ENCODE measurements at regions not wholly inside any gene's neighbourhood (a gene's known extent, or its start where the extent isn't known, plus 50 kb on each side); places are given as distances from the start of the nearest gene placed in this dataset.

- H3K9me3 Mint-ChIP-seq: no peaks in the 10 kb centered on the region
- H3K27ac Mint-ChIP-seq: no peak overlapping the region
- ATAC-seq (replicated peaks) (no peak), DNase-seq (no peak)
- H3K36me3 Mint-ChIP-seq: no peaks in the 10 kb centered on the region
- H3K4me3 Mint-ChIP-seq: no peak overlapping the region
- H3K4me1 Mint-ChIP-seq: no peaks in the 10 kb centered on the region
- peaks cover 0 to 9% of the 10 kb centered on the region in 2 donors for H3K27me3 Mint-ChIP-seq
These were observed 392.0 kb downstream of the ENC1 start for GRCh38 chr5:74248576-74248975.

- Mint-ChIP-seq H3K4me3 (no peak overlapping the region), H3K4me1 (no peaks in the 10 kb centered on the region), H3K27ac (no peak overlapping the region), H3K36me3 (no peaks in the 10 kb centered on the region), H3K27me3 (peaks cover 0 to 5% of the 10 kb centered on the region in 2 donors), H3K9me3 (no peaks in the 10 kb centered on the region)
- DNase-seq (no peak), ATAC-seq (replicated peaks) (no peak)
These were observed 396.1 kb downstream of the ENC1 start for GRCh38 chr5:74244406-74244805.

GRCh38 chr5:74243634-74244033 lies 396.9 kb downstream of the ENC1 start:
- Mint-ChIP-seq H3K9me3 (no peaks in the 10 kb centered on the region), H3K4me1 (no peaks in the 10 kb centered on the region), H3K36me3 (no peaks in the 10 kb centered on the region), H3K27me3 (peaks cover 0 to 9% of the 10 kb centered on the region in 2 donors), H3K27ac (no peak overlapping the region), H3K4me3 (no peak overlapping the region)
- ATAC-seq (replicated peaks): no peak
- DNase-seq: no peak

GRCh38 chr5:74242516-74242915 lies 398.0 kb downstream of the ENC1 start:
- Mint-ChIP-seq H3K4me1 (no peaks in the 10 kb centered on the region), H3K4me3 (no peak overlapping the region), H3K9me3 (no peaks in the 10 kb centered on the region), H3K27me3 (peaks cover 0 to 9% of the 10 kb centered on the region in 2 donors), H3K27ac (no peak overlapping the region), H3K36me3 (no peaks in the 10 kb centered on the region)
- ATAC-seq (replicated peaks): no peak
- no peak for DNase-seq

GRCh38 chr5:74241751-74242140 lies 398.8 kb downstream of the ENC1 start:
- H3K36me3 Mint-ChIP-seq: no peaks in the 10 kb centered on the region
- H3K4me1 Mint-ChIP-seq: no peaks in the 10 kb centered on the region
- H3K9me3 Mint-ChIP-seq: no peaks in the 10 kb centered on the region
- no peak for DNase-seq
- peaks cover 0 to 9% of the 10 kb centered on the region in 2 donors for H3K27me3 Mint-ChIP-seq
- ATAC-seq (replicated peaks): no peak
- H3K4me3 Mint-ChIP-seq: no peak overlapping the region
- no peak overlapping the region for H3K27ac Mint-ChIP-seq

- Mint-ChIP-seq H3K4me3 (no peak overlapping the region), H3K9me3 (no peaks in the 10 kb centered on the region), H3K27ac (no peak overlapping the region), H3K36me3 (no peaks in the 10 kb centered on the region), H3K27me3 (peaks cover 0 to 9% of the 10 kb centered on the region in 2 donors), H3K4me1 (no peaks in the 10 kb centered on the region)
- no peak for ATAC-seq (replicated peaks)
- DNase-seq: no peak
These were observed 399.5 kb downstream of the ENC1 start for GRCh38 chr5:74240783-74241750.

GRCh38 chr5:74239261-74239660 lies 401.3 kb downstream of the ENC1 start:
- Mint-ChIP-seq H3K9me3 (no peaks in the 10 kb centered on the region), H3K4me1 (no peaks in the 10 kb centered on the region), H3K36me3 (no peaks in the 10 kb centered on the region), H3K27ac (no peak overlapping the region), H3K4me3 (no peak overlapping the region), H3K27me3 (peaks cover 0 to 9% of the 10 kb centered on the region in 2 donors)
- ATAC-seq (replicated peaks) (no peak), DNase-seq (no peak)

GRCh38 chr5:74237571-74238145 lies 402.9 kb downstream of the ENC1 start:
- no peaks in the 10 kb centered on the region for H3K36me3 Mint-ChIP-seq
- DNase-seq: no peak
- peaks cover 0 to 14% of the 10 kb centered on the region in 2 donors for H3K27me3 Mint-ChIP-seq
- ATAC-seq (replicated peaks): no peak
- H3K4me3 Mint-ChIP-seq: no peak overlapping the region
- no peaks in the 10 kb centered on the region for H3K4me1 Mint-ChIP-seq
- no peak overlapping the region for H3K27ac Mint-ChIP-seq
- H3K9me3 Mint-ChIP-seq: no peaks in the 10 kb centered on the region

- H3K27ac Mint-ChIP-seq: no peak overlapping the region
- DNase-seq (no peak), ATAC-seq (replicated peaks) (no peak)
- H3K36me3 Mint-ChIP-seq: no peaks in the 10 kb centered on the region
- H3K4me1 Mint-ChIP-seq: peaks cover 0 to 5% of the 10 kb centered on the region in 2 donors
- no peaks in the 10 kb centered on the region for H3K9me3 Mint-ChIP-seq
- H3K27me3 Mint-ChIP-seq: peaks cover 0 to 21% of the 10 kb centered on the region in 2 donors
- no peak overlapping the region for H3K4me3 Mint-ChIP-seq
These were observed 405.0 kb downstream of the ENC1 start for GRCh38 chr5:74235552-74235951.

- H3K27me3 Mint-ChIP-seq: peaks cover 0 to 18% of the 10 kb centered on the region in 2 donors
- no peak for DNase-seq
- no peak overlapping the region for H3K4me3 Mint-ChIP-seq
These were observed 407.0 kb downstream of the ENC1 start for GRCh38 chr5:74233571-74233970.

GRCh38 chr5:74233091-74233490 lies 407.4 kb downstream of the ENC1 start:
- no peak overlapping the region for H3K4me3 Mint-ChIP-seq
- peaks cover 0 to 5% of the 10 kb centered on the region in 2 donors for H3K4me1 Mint-ChIP-seq
- ATAC-seq (replicated peaks) (no peak), DNase-seq (no peak)
- no peaks in the 10 kb centered on the region for H3K36me3 Mint-ChIP-seq
- H3K27me3 Mint-ChIP-seq: peaks cover 0 to 18% of the 10 kb centered on the region in 2 donors
- peaks cover 2 to 4% of the 10 kb centered on the region in 2 donors for H3K9me3 Mint-ChIP-seq
- no peak overlapping the region for H3K27ac Mint-ChIP-seq

More at GRCh38 chr5:74233571-74233970, 407.0 kb downstream of the ENC1 start:
- peaks cover 0 to 5% of the 10 kb centered on the region in 2 donors for H3K4me1 Mint-ChIP-seq
- H3K9me3 Mint-ChIP-seq: peaks cover 2 to 4% of the 10 kb centered on the region in 2 donors
- ATAC-seq (replicated peaks): no peak
- H3K36me3 Mint-ChIP-seq: no peaks in the 10 kb centered on the region
- H3K27ac Mint-ChIP-seq: no peak overlapping the region

- ATAC-seq (replicated peaks) (peak; percentile 45 to 50), DNase-seq (no peak)
- no peak overlapping the region for H3K27ac Mint-ChIP-seq
- H3K36me3 Mint-ChIP-seq: no peaks in the 10 kb centered on the region
- H3K4me1 Mint-ChIP-seq: peaks cover 0 to 5% of the 10 kb centered on the region in 2 donors
- no peak overlapping the region for H3K4me3 Mint-ChIP-seq
- peaks cover 6 to 23% of the 10 kb centered on the region in 2 donors for H3K27me3 Mint-ChIP-seq
- peaks cover 2 to 4% of the 10 kb centered on the region in 2 donors for H3K9me3 Mint-ChIP-seq
These were observed 408.3 kb downstream of the ENC1 start for GRCh38 chr5:74232276-74232675.

GRCh38 chr5:74231697-74232096 lies 408.8 kb downstream of the ENC1 start:
- no peak overlapping the region for H3K4me3 Mint-ChIP-seq
- peaks cover 0 to 5% of the 10 kb centered on the region in 2 donors for H3K4me1 Mint-ChIP-seq
- no peak overlapping the region for H3K27ac Mint-ChIP-seq
- ATAC-seq (replicated peaks): no peak
- H3K27me3 Mint-ChIP-seq: peaks cover 10 to 26% of the 10 kb centered on the region in 2 donors
- no peak for DNase-seq
- no peaks in the 10 kb centered on the region for H3K36me3 Mint-ChIP-seq
- peaks cover 2 to 4% of the 10 kb centered on the region in 2 donors for H3K9me3 Mint-ChIP-seq

- Mint-ChIP-seq H3K4me1 (no peaks in the 10 kb centered on the region), H3K27me3 (peaks cover 19 to 20% of the 10 kb centered on the region in 2 donors), H3K36me3 (no peaks in the 10 kb centered on the region), H3K27ac (no peak overlapping the region), H3K9me3 (peaks cover 4 to 7% of the 10 kb centered on the region in 2 donors), H3K4me3 (no peak overlapping the region)
- ATAC-seq (replicated peaks): no peak
- no peak for DNase-seq
These were observed 413.6 kb downstream of the ENC1 start for GRCh38 chr5:74226716-74227485.
